ENCODE measurements at regions not wholly inside any gene's neighbourhood (a gene's known extent, or its start where the extent isn't known, plus 50 kb on each side); places are given as distances from the start of the nearest gene placed in this dataset.

GRCh38 chr15:58314593-58315216 lies 117.1 kb upstream of the LIPC start:
- TF ChIP-seq CTCF (IDR thresholded peaks at IDR 0.05) (no peak), POLR2A (IDR thresholded peaks at IDR 0.05) (no peak)
